H1 (cell line): ENCODE measurements at regions not wholly inside any gene's neighbourhood (a gene's known extent, or its start where the extent isn't known, plus 50 kb on each side); places are given as distances from the start of the nearest gene placed in this dataset.

ENCODE experiments used
- CTCF ChIA-PET: fragments of 300-600 bp; sonication (Branson Sonifier 250); formaldehyde crosslinking; loops from one replicate; lab custom pipeline; 2021; ENCODE audit not compliant: partially characterized antibody; lab: Charles Lee
- POLR2A ChIA-PET: fragments of 300-600 bp; sonication (Branson Sonifier 250); formaldehyde crosslinking; loops from one replicate; lab custom pipeline; 2021; ENCODE audit warnings: inconsistent platforms; ENCODE audit not compliant: partially characterized antibody; lab: Charles Lee
- DNase-seq, 2 experiments: peaks; one replicate each; pipeline versions ENCODE4 v3.0.0 to v3.0.0-alpha.2; 2010 to 2022; ENCODE audit warnings: low spot score in 2 of 2, low read depth in 1 of 2, mixed read lengths in 1 of 2
- FAIRE-seq: peaks from 2 replicates; lab custom pipeline; 2011; peaks lifted over from hg19 to GRCh38; lab: Jason Lieb, UNC
- H2AFZ ChIP-seq: 2 replicates; pipeline ENCODE4 v1.8.1; 2012; ENCODE audit warnings: low read length, inconsistent platforms
- H2AK5ac ChIP-seq: 2 replicates; pipeline ENCODE4 v1.6.1; 2013; ENCODE audit warnings: low read depth, low read length
- H2BK120ac ChIP-seq: replicated peaks from 2 replicates; pipeline ENCODE3; 2013; ENCODE audit warnings: low read depth, low read length, inconsistent platforms
- H2BK12ac ChIP-seq: 2 replicates; pipeline ENCODE4 v1.6.1; 2013; ENCODE audit warnings: low read depth, low read length
- H2BK15ac ChIP-seq: 2 replicates; pipeline ENCODE4 v1.6.1; 2013; ENCODE audit warnings: low read length
- H2BK20ac ChIP-seq: 2 replicates; pipeline ENCODE4 v1.6.1; 2013; ENCODE audit warnings: low read length
- H2BK5ac ChIP-seq: 2 replicates; pipeline ENCODE4 v1.6.1; 2013; ENCODE audit warnings: low read depth, low read length
- H3K14ac ChIP-seq: 2 replicates; pipeline ENCODE4 v1.6.1; 2013; ENCODE audit warnings: inconsistent platforms; ENCODE audit not compliant: insufficient read length
- H3K18ac ChIP-seq: 2 replicates; pipeline ENCODE4 v1.6.1; 2013; ENCODE audit warnings: low read length; ENCODE audit errors: extremely low read depth
- H3K23ac ChIP-seq: 2 replicates; pipeline ENCODE4 v1.6.1; 2013; ENCODE audit warnings: inconsistent platforms; ENCODE audit not compliant: insufficient read length
- H3K23me2 ChIP-seq: 2 replicates; pipeline ENCODE4 v1.6.1; 2013; ENCODE audit warnings: low read depth, low read length
- H3K27ac ChIP-seq: 2 replicates; pipeline ENCODE4 v1.6.1; 2011; ENCODE audit warnings: low read depth, low read length, inconsistent platforms
- H3K27me3 ChIP-seq, 4 experiments: replicated peaks in 1 of 4; 1 replicate in 1 of 4; 2 replicates in 3 of 4; pipeline versions ENCODE4 v1.6.1 to v1.8.1; 2011 to 2013; ENCODE audit warnings: low read length in 3 of 4, mild to moderate bottlenecking in 3 of 4, inconsistent platforms in 2 of 4, mixed read lengths in 2 of 4, moderate library complexity in 1 of 4; ENCODE audit not compliant: control insufficient read depth in 3 of 4, insufficient read depth in 3 of 4; ENCODE audit errors: extremely low read depth in 1 of 4
- H3K36me3 ChIP-seq, 4 experiments: 2 replicates each; pipeline versions ENCODE4 v1.6.1 to v1.8.1; 2011 to 2013; ENCODE audit warnings: mild to moderate bottlenecking in 4 of 4, low read length in 3 of 4, moderate library complexity in 2 of 4, control low read depth in 1 of 4, inconsistent platforms in 1 of 4; ENCODE audit not compliant: insufficient read depth in 4 of 4, control insufficient read depth in 2 of 4
- H3K4ac ChIP-seq: replicated peaks from 2 replicates; pipeline ENCODE3; 2013; ENCODE audit warnings: low read length, low read depth, mixed read lengths, inconsistent platforms; ENCODE audit not compliant: insufficient read length
- H3K4me1 ChIP-seq, 4 experiments: replicated peaks in 1 of 4; 1 replicate in 1 of 4; 2 replicates in 3 of 4; pipeline versions ENCODE4 v1.6.1 to v1.8.1; 2011 to 2013; ENCODE audit warnings: low read length in 3 of 4, inconsistent platforms in 2 of 4, mixed read lengths in 1 of 4; ENCODE audit not compliant: insufficient read depth in 4 of 4, control insufficient read depth in 3 of 4
- H3K4me2 ChIP-seq, 2 experiments: 2 replicates each; pipeline versions ENCODE4 v1.6.1 to v1.8.1; 2011 to 2013; ENCODE audit warnings: low read depth in 2 of 2, low read length in 2 of 2, control low read depth in 1 of 2, inconsistent platforms in 1 of 2, mild to moderate bottlenecking in 1 of 2; ENCODE audit not compliant: insufficient read depth in 1 of 2
- H3K4me3 ChIP-seq, 4 experiments: fragments of 200-600, 300-600 bp in 1 of 4; sonication (generic), shearing (Covaris generic), sonication (Bioruptor Twin) in 1 of 4; 2 replicates each; pipeline versions ENCODE4 v1.5.1 to v1.8.1; 2011 to 2016; ENCODE audit warnings: low read length in 4 of 4, low read depth in 3 of 4, control low read depth in 2 of 4, inconsistent platforms in 2 of 4, mild to moderate bottlenecking in 2 of 4, mixed read lengths in 1 of 4, moderate library complexity in 1 of 4; ENCODE audit not compliant: insufficient read depth in 2 of 4; ENCODE audit errors: extremely low read depth in 1 of 4
- H3K56ac ChIP-seq: replicated peaks from 2 replicates; pipeline ENCODE3; 2013; ENCODE audit warnings: low read depth, mild to moderate bottlenecking, mixed read lengths, low read length, inconsistent platforms; ENCODE audit not compliant: insufficient read length
- H3K79me1 ChIP-seq: 2 replicates; pipeline ENCODE4 v1.6.1; 2013; ENCODE audit warnings: low read depth, low read length, control low read depth
- H3K79me2 ChIP-seq, 2 experiments: 2 replicates each; pipeline versions ENCODE4 v1.6.1 to v1.8.1; 2012 to 2013; ENCODE audit warnings: low read length in 2 of 2, mild to moderate bottlenecking in 2 of 2, inconsistent platforms in 1 of 2; ENCODE audit not compliant: insufficient read depth in 2 of 2, control insufficient read depth in 1 of 2
- H3K9ac ChIP-seq, 4 experiments: replicated peaks in 1 of 4; 1 replicate in 1 of 4; 2 replicates in 3 of 4; pipeline versions ENCODE4 v1.6.1 to v1.8.1; 2011 to 2013; ENCODE audit warnings: low read depth in 3 of 4, low read length in 3 of 4, control low read depth in 2 of 4, mild to moderate bottlenecking in 2 of 4, moderate library complexity in 2 of 4, inconsistent platforms in 1 of 4; ENCODE audit errors: extremely low read depth in 1 of 4
- H3K9me3 ChIP-seq, 2 experiments: 2 replicates each; pipeline versions ENCODE4 v1.6.1 to v1.8.1; 2012 to 2013; ENCODE audit warnings: mild to moderate bottlenecking in 2 of 2, moderate library complexity in 2 of 2, control low read depth in 1 of 2, inconsistent platforms in 1 of 2, low read depth in 1 of 2, low read length in 1 of 2, mixed read lengths in 1 of 2; ENCODE audit not compliant: insufficient read depth in 2 of 2
- H4K20me1 ChIP-seq, 2 experiments: replicated peaks in 1 of 2; 2 replicates each; pipeline versions ENCODE3 to v1.8.1; 2011 to 2013; ENCODE audit warnings: inconsistent platforms in 2 of 2, low read length in 2 of 2, mild to moderate bottlenecking in 1 of 2; ENCODE audit not compliant: insufficient read depth in 2 of 2, control insufficient read depth in 1 of 2
- H4K5ac ChIP-seq: 2 replicates; pipeline ENCODE4 v1.6.1; 2013; ENCODE audit warnings: low read length, low read depth, mixed read lengths, inconsistent platforms; ENCODE audit not compliant: insufficient read length
- H4K8ac ChIP-seq: 2 replicates; pipeline ENCODE4 v1.8.0; 2013; ENCODE audit warnings: mild to moderate bottlenecking, moderate library complexity, low read length, inconsistent platforms; ENCODE audit not compliant: insufficient read depth; ENCODE audit errors: extremely low read depth
- H4K91ac ChIP-seq: replicated peaks from 2 replicates; pipeline ENCODE3; 2013; ENCODE audit warnings: low read length, mixed read lengths, inconsistent platforms; ENCODE audit not compliant: insufficient read length
- CBX5 ChIP-seq: fragments of 300-800, 300-1000 bp; sonication (generic); IDR thresholded peaks from 2 replicates; pipeline ENCODE4 v1.7.1; 2016; ENCODE audit warnings: antibody characterized with exemption, low read length, low read depth
- FOSL1 ChIP-seq: IDR thresholded peaks from 2 replicates; pipeline ENCODE4 v1.6.1; 2011; ENCODE audit warnings: mild to moderate bottlenecking, low read depth, low read length, moderate library complexity; ENCODE audit not compliant: insufficient read depth
- HDAC2 ChIP-seq, 2 experiments: fragments of 300-600 bp in 1 of 2; sonication (generic) in 1 of 2; IDR thresholded peaks; 2 replicates each; pipeline ENCODE4 v1.6.1; 2011 to 2012; ENCODE audit warnings: low read depth in 2 of 2, low read length in 2 of 2, mild to moderate bottlenecking in 2 of 2, moderate library complexity in 2 of 2, borderline replicate concordance in 1 of 2, inconsistent platforms in 1 of 2
- JUND ChIP-seq: IDR thresholded peaks from 2 replicates; pipeline ENCODE4 v1.6.1; 2011; ENCODE audit warnings: mild to moderate bottlenecking, improper control_type of control experiment, low read length
- PHF8 ChIP-seq: fragments of 200-600 bp; sonication (generic); conservative IDR thresholded peaks from 2 replicates; pipeline ENCODE4 v1.7.1; 2012; ENCODE audit warnings: low read depth, mild to moderate bottlenecking, inconsistent platforms, low read length, moderate library complexity
- POU5F1 ChIP-seq: IDR thresholded peaks from 2 replicates; pipeline ENCODE4 v1.6.1; 2011; ENCODE audit warnings: low read depth, mild to moderate bottlenecking, low read length, moderate library complexity
- RAD21 ChIP-seq, 2 experiments: IDR thresholded peaks in 1 of 2; conservative IDR thresholded peaks in 1 of 2; 2 replicates each; pipeline ENCODE4 v1.6.1; 2011; ENCODE audit warnings: low read depth in 2 of 2, low read length in 2 of 2, improper control_type of control experiment in 1 of 2, inconsistent platforms in 1 of 2, mild to moderate bottlenecking in 1 of 2, moderate library complexity in 1 of 2
- SAP30 ChIP-seq: fragments of 300-600 bp; sonication (generic); IDR thresholded peaks from 2 replicates; pipeline ENCODE4 v1.7.1; 2012; ENCODE audit warnings: low read length, moderate library complexity, mild to moderate bottlenecking, inconsistent platforms; ENCODE audit not compliant: insufficient read depth, insufficient replicate concordance
- SIN3A ChIP-seq, 2 experiments: IDR thresholded peaks in 1 of 2; conservative IDR thresholded peaks in 1 of 2; 2 replicates each; pipeline ENCODE4 v1.6.1; 2011 to 2012; ENCODE audit warnings: low read length in 2 of 2, improper control_type of control experiment in 1 of 2, low read depth in 1 of 2, mild to moderate bottlenecking in 1 of 2
- SRF ChIP-seq: IDR thresholded peaks from 2 replicates; pipeline ENCODE4 v1.6.1; 2011; ENCODE audit warnings: mild to moderate bottlenecking, low read depth, low read length, moderate library complexity
- TAF1 ChIP-seq: IDR thresholded peaks from 2 replicates; pipeline ENCODE4 v1.6.1; 2011; ENCODE audit warnings: mild to moderate bottlenecking, low read depth, low read length
- WGBS, 2 experiments: shearing (Covaris generic) in 1 of 2; methylation state at CpG; one replicate each; pipeline versions ENCODE4 v1.1.6 to v1.1.7; 2013 to 2015; ENCODE audit warnings: low lambda C conversion rate in 2 of 2, mixed read lengths in 2 of 2, inconsistent platforms in 1 of 2, low coverage in 1 of 2, missing lambda C conversion rate in 1 of 2; ENCODE audit not compliant: insufficient replicate concordance in 2 of 2, insufficient coverage in 1 of 2, insufficient read length in 1 of 2; ENCODE audit errors: extremely low coverage in 1 of 2, missing lambda C conversion rate in 1 of 2; 5-methylcytosine and 5-hydroxymethylcytosine counted together
- TF ChIP-seq, protein P1 (sequence below): IDR thresholded peaks from 2 replicates; pipeline ENCODE4 v1.6.1; 2012; ENCODE audit warnings: low read length, inconsistent platforms

DNA sequence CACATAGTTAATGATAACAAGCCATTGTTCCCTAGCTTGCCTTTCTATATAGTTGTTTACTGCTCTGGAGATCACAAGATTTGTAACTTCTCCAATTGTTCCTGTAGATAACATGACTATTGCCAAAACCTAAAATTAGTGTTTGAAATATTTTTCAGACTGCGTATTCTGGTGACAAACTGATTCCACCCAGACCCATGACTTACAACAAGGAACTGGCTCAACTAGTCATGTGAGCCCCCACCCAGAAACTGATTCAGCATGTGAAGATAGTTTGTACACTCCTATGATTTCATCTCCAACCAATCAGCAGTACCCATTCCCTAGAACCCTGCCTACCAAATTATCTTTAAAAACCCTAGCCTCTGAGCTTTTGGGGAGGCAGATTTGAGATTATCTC, 131.4 kb upstream of the BCL9 start:
- ChIA-PET POLR2A (no interaction called here), CTCF (interaction anchor here (1.8 kb wide), 1 partner anchor 20 kb away, joined by 7 read pairs; no protein-coding TSS in a partner anchor)
- Histone ChIP-seq H2BK5ac (no peak overlapping the region), H3K23me2 (no peaks in the 10 kb centered on the region), H3K4me1 (no peaks in the 10 kb centered on the region), H3K23ac (no peak overlapping the region), H2BK20ac (no peak overlapping the region), H2AFZ (no peak overlapping the region), H3K18ac (no peak overlapping the region), H3K27me3 (no peaks in the 10 kb centered on the region), H4K91ac (no peak overlapping the region), H4K8ac (no peak overlapping the region), H3K79me1 (no peaks in the 10 kb centered on the region), H2BK12ac (no peak overlapping the region), H4K20me1 (no peaks in the 10 kb centered on the region), H3K27ac (no peak overlapping the region), H2BK120ac (no peak overlapping the region), H3K9me3 (peaks cover 3 to 4% of the 10 kb centered on the region in 2 experiments; a peak in 2 of 4 replicates), H3K9ac (no peak overlapping the region), H2BK15ac (no peak overlapping the region), H3K4ac (no peak overlapping the region), H3K36me3 (no peaks in the 10 kb centered on the region), H2AK5ac (no peak overlapping the region), H3K4me2 (no peak overlapping the region), H4K5ac (no peak overlapping the region), H3K56ac (no peak overlapping the region), H3K79me2 (no peaks in the 10 kb centered on the region), H3K4me3 (no peak overlapping the region), H3K14ac (no peak overlapping the region)
- DNase-seq (no peak), FAIRE-seq (no peak)
- 90% methylated on average over 1 of the region's 1 CpG; no CpG with 5 or more reads in 1 of the 2 experiments for WGBS, 2 experiments
- no peak for TF ChIP-seq SIN3A (conservative IDR thresholded peaks at IDR 0.05 in 1 of 2, IDR thresholded peaks at IDR 0.05 in 1 of 2; ENCODE audit: low read depth in 1 of 2, low read length in 2 of 2)
- no peak for TF ChIP-seq POU5F1
- TF ChIP-seq SAP30: no peak
- no peak for TF ChIP-seq SRF
- no peak for TF ChIP-seq CBX5
- TF ChIP-seq HDAC2 (IDR thresholded peaks at IDR 0.05; ENCODE audit: borderline replicate concordance in 1 of 2, low read depth in 2 of 2, low read length in 2 of 2): no peak
- TF ChIP-seq FOSL1: no peak
- no peak for TF ChIP-seq JUND
- no peak for TF ChIP-seq TAF1
- TF ChIP-seq, protein P1, sequence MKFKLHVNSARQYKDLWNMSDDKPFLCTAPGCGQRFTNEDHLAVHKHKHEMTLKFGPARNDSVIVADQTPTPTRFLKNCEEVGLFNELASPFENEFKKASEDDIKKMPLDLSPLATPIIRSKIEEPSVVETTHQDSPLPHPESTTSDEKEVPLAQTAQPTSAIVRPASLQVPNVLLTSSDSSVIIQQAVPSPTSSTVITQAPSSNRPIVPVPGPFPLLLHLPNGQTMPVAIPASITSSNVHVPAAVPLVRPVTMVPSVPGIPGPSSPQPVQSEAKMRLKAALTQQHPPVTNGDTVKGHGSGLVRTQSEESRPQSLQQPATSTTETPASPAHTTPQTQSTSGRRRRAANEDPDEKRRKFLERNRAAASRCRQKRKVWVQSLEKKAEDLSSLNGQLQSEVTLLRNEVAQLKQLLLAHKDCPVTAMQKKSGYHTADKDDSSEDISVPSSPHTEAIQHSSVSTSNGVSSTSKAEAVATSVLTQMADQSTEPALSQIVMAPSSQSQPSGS: no peak
- TF ChIP-seq RAD21 (IDR thresholded peaks at IDR 0.05 in 1 of 2, conservative IDR thresholded peaks at IDR 0.05 in 1 of 2; ENCODE audit: low read depth in 2 of 2, low read length in 2 of 2): no peak
- no peak for TF ChIP-seq PHF8
